Endodermal cell (in vitro differentiated cells): ENCODE measurements at regions not wholly inside any gene's neighbourhood (a gene's known extent, or its start where the extent isn't known, plus 50 kb on each side); places are given as distances from the start of the nearest gene placed in this dataset.

ENCODE experiments used
- DNase-seq: peaks from one replicate; pipeline ENCODE4 v3.0.0-alpha.2; 2017
- H3K27ac ChIP-seq: 2 replicates; pipeline ENCODE4 v1.5.1; 2013; ENCODE audit warnings: mild to moderate bottlenecking, low read depth, low read length, moderate library complexity
- H3K27me3 ChIP-seq: 2 replicates; pipeline ENCODE4 v1.6.1; 2013; ENCODE audit warnings: mild to moderate bottlenecking, low read length, moderate library complexity; ENCODE audit not compliant: insufficient read depth, control insufficient read depth, poor library complexity, severe bottlenecking
- H3K36me3 ChIP-seq: 2 replicates; pipeline ENCODE4 v1.7.0; 2013; ENCODE audit warnings: mild to moderate bottlenecking, low read length, moderate library complexity; ENCODE audit not compliant: control insufficient read depth, insufficient read depth
- H3K4me1 ChIP-seq: one replicate; pipeline ENCODE4 v1.7.0; 2013; ENCODE audit warnings: low read length; ENCODE audit not compliant: control insufficient read depth, insufficient read depth
- H3K4me3 ChIP-seq: 2 replicates; pipeline ENCODE4 v1.5.1; 2013; ENCODE audit warnings: mild to moderate bottlenecking, low read length, moderate library complexity
- H3K9ac ChIP-seq: 2 replicates; pipeline ENCODE4 v1.6.1; 2013; ENCODE audit warnings: mild to moderate bottlenecking, low read length, moderate library complexity; ENCODE audit not compliant: poor library complexity, severe bottlenecking; ENCODE audit errors: extremely low read depth
- H3K9me3 ChIP-seq: 2 replicates; pipeline ENCODE4 v1.6.1; 2013; ENCODE audit warnings: mild to moderate bottlenecking, low read length, moderate library complexity; ENCODE audit not compliant: control insufficient read depth
- H3K27ac Mint-ChIP-seq: 2 replicates; pipeline ENCODE4 v1.8.0; 2020; ENCODE audit warnings: mixed read lengths
- H3K27me3 Mint-ChIP-seq: 2 replicates; pipeline ENCODE4 v1.8.0; 2021; ENCODE audit warnings: mild to moderate bottlenecking, mixed read lengths; ENCODE audit not compliant: insufficient read depth
- H3K36me3 Mint-ChIP-seq: 2 replicates; pipeline ENCODE4 v1.8.0; 2020; ENCODE audit warnings: low read depth, mixed read lengths
- H3K4me1 Mint-ChIP-seq: 2 replicates; pipeline ENCODE4 v1.8.0; 2020; ENCODE audit warnings: mixed read lengths
- H3K4me3 Mint-ChIP-seq: 2 replicates; pipeline ENCODE4 v1.8.0; 2020; ENCODE audit warnings: mild to moderate bottlenecking, moderate library complexity, mixed read lengths
- H3K9me3 Mint-ChIP-seq: 2 replicates; pipeline ENCODE4 v1.8.0; 2020; ENCODE audit warnings: mild to moderate bottlenecking, mixed read lengths
- CTCF ChIP-seq: fragments of 200-600 bp; sonication (generic); conservative IDR thresholded peaks from 2 replicates; pipeline ENCODE4 v1.5.0; 2021; ENCODE audit warnings: antibody characterized with exemption, mild to moderate bottlenecking
- WGBS, 2 experiments: methylation state at CpG; one replicate each; pipeline versions ENCODE4 v1.1.5 to v1.1.7; 2013; ENCODE audit warnings: missing lambda C conversion rate in 2 of 2, mixed read lengths in 1 of 2; ENCODE audit not compliant: insufficient coverage in 1 of 2, insufficient read length in 1 of 2; 5-methylcytosine and 5-hydroxymethylcytosine counted together

- Histone ChIP-seq H3K27ac (no peak overlapping the region), H3K36me3 (no peaks in the 10 kb centered on the region), H3K9ac (no peak overlapping the region), H3K9me3 (no peaks in the 10 kb centered on the region), H3K4me1 (no peaks in the 10 kb centered on the region), H3K27me3 (no peaks in the 10 kb centered on the region), H3K4me3 (no peak overlapping the region)
- no peak for DNase-seq
- Mint-ChIP-seq H3K9me3 (peaks cover 4% of the 10 kb centered on the region), H3K27me3 (no peaks in the 10 kb centered on the region), H3K36me3 (no peaks in the 10 kb centered on the region), H3K27ac (peak overlapping the region; percentile 30), H3K4me1 (peaks cover 20% of the 10 kb centered on the region), H3K4me3 (no peak overlapping the region)
- 83 to 87% methylated on average over 1 to 3 of the region's 3 CpGs for WGBS, 2 experiments
- no peak for TF ChIP-seq CTCF
Observed at GRCh38 chr10:111766464-111766863, 417.1 kb downstream of the GPAM start.

- Histone ChIP-seq H3K9ac (no peak overlapping the region), H3K36me3 (no peaks in the 10 kb centered on the region), H3K27ac (no peak overlapping the region), H3K4me1 (no peaks in the 10 kb centered on the region), H3K27me3 (no peaks in the 10 kb centered on the region), H3K9me3 (no peaks in the 10 kb centered on the region), H3K4me3 (no peak overlapping the region)
- peaks cover 4% of the 10 kb centered on the region for H3K9me3 Mint-ChIP-seq
- 8% methylated on average over 1 of the region's 1 CpG; no CpG with 5 or more reads in 1 of the 2 experiments for WGBS, 2 experiments
- H3K36me3 Mint-ChIP-seq, result no peaks in the 10 kb centered on the region
- no peak overlapping the region for H3K27ac Mint-ChIP-seq
- no peak for DNase-seq
- TF ChIP-seq CTCF, result no peak
- H3K27me3 Mint-ChIP-seq, result no peaks in the 10 kb centered on the region
- H3K4me1 Mint-ChIP-seq, result peaks cover 20% of the 10 kb centered on the region
- H3K4me3 Mint-ChIP-seq, result no peak overlapping the region
Observed at GRCh38 chr10:111767661-111768060, 415.9 kb downstream of the GPAM start.

- DNase-seq, result no peak
- no peak overlapping the region for H3K9ac ChIP-seq
- no peaks in the 10 kb centered on the region for H3K27me3 ChIP-seq
- no peaks in the 10 kb centered on the region for H3K9me3 ChIP-seq
- Mint-ChIP-seq H3K27ac (no peak overlapping the region), H3K27me3 (no peaks in the 10 kb centered on the region), H3K36me3 (no peaks in the 10 kb centered on the region), H3K9me3 (peaks cover 4% of the 10 kb centered on the region), H3K4me3 (no peak overlapping the region), H3K4me1 (peaks cover 7% of the 10 kb centered on the region)
- TF ChIP-seq CTCF, result no peak
- no peak overlapping the region for H3K27ac ChIP-seq
- H3K4me3 ChIP-seq, result no peak overlapping the region
- no peaks in the 10 kb centered on the region for H3K4me1 ChIP-seq
- WGBS, 2 experiments, result 100% methylated on average over 1 of the region's 1 CpG; no CpG with 5 or more reads in 1 of the 2 experiments
- H3K36me3 ChIP-seq, result no peaks in the 10 kb centered on the region
Observed at GRCh38 chr10:111773950-111774349, 409.6 kb downstream of the GPAM start.
